ENCODE measurements at regions not wholly inside any gene's neighbourhood (a gene's known extent, or its start where the extent isn't known, plus 50 kb on each side); places are given as distances from the start of the nearest gene placed in this dataset.

- TF ChIP-seq POLR2AphosphoS5 (IDR thresholded peaks at IDR 0.05; ENCODE audit: borderline replicate concordance, low read depth, low read length) (no peak), EZH2 (IDR thresholded peaks at IDR 0.05) (no peak), FOXP2 (optimal IDR thresholded peaks at IDR 0.05; ENCODE audit: control extremely low read depth, extremely low read length, insufficient read depth) (no peak)
Measured at GRCh38 chr4:45030059-45030458, 303.7 kb upstream of the GNPDA2 start.
